CD4-positive, alpha-beta T cell treated with Interleukin-2 at 100 ng/mL for 4 hours (primary cell): ENCODE measurements at regions not wholly inside any gene's neighbourhood (a gene's known extent, or its start where the extent isn't known, plus 50 kb on each side); places are given as distances from the start of the nearest gene placed in this dataset.

Experiments used
- DNase-seq: peaks from one replicate; pipeline ENCODE4 v3.0.0-alpha.2; 2020; ENCODE audit warnings: low spot score

DNA sequence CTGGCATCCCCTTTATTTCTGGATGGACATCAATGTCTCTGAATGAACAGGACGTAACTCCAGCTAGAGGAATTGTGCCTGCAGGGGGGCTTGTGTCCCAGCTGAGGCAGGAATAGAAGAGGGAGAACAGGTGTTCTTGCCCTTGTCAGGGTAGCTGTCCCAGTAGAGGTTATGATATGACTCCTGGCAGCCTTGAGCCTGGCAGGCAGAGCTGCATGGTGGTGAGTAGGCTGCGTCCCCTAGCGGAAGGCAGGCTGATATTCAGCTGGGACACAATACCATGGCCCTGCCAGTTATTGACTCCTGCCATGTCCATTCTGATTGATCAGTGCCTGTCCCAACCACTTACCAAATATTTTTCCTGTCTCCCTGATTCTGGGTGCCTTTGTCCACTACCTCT lies 197.2 kb downstream of the RAP2A start:
- DNase-seq, result no peak

DNA sequence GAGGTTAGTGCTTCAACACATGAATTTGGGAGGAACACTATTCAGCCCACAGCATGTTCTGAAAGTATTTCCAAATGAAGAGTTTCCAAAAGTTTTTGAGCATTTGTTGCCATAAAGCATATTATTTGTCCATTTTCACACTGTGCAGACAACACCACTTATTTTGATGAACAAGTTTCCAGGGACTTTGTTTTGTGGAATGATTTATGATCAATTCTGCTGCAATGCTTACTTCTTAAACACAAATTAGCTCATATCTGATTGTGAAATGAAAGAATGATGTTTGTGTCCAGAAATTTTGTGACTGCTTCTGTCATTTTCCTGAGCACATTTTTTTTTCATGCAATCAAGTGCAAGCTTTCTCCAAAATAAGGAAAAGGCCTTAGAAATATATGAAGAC lies 205.3 kb downstream of the RAP2A start:
- DNase-seq, result no peak

DNA sequence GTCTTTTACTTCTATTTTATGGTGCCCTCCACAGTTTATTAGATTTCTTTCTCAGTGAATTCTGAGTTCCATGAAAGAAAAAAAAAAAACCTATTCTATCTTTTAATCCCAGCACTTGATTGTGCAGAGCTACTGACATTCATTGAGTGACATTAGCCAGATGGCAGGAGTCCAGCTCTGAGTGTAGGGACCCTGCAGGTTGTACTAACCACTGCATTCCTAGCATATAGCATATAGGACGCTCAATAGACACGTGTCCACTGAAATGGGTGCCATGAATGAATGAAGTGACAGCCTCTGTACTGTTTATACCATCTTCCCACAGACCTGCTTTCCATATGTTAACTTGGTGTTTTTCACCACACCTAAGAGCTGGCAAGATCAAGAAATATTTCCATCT lies 206.3 kb downstream of the RAP2A start:
- no peak for DNase-seq

DNA sequence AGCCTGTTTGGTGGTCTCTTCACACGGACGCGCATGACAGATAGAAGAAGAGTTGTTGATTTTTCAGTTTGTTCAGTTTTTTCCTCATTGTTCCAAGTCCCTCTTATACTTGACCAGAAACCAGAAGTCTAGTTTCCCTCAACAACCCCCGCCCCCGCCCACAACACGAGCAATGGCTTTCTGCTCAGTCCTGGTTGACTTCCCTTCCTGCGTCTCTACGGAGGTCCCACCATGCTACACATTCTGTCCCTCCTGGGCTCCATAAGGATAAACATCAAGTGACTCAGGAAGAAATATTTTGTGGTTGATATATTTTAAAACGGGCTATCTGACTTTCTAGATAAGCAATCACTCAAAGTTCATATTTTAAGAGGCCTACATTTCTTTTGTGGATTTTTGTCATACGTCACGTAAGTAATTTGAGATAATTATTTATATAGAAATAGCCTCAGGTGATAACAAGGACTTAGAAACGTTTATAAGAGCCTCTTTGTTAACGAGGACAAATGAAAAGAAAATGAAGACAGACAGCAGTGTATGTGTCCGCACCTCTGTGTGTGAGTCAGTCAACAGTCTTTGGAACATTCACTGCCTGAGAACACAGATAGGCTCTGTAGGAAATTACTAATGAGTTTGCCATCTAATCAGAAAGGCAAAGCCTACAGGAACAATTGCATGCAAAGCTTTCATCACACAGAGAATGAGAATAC lies 214.4 kb downstream of the RAP2A start:
- no peak for DNase-seq

DNA sequence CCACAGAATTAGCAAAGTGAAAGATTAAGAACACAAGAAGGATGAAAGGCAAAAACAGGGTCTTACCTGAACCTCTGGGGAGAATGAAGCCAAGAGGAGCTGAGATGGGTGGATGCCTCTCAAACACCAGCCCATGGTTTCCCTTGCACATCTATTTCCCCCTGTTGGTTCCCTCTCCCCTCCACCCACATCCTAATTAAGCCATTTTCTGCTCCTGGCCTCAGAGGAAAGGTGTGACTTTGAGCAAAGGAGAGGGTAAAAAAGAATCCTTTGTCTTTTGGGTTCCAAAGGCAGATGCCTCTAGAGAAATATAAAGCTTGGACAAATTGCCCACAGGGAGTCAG lies 214.9 kb downstream of the RAP2A start:
- DNase-seq, result no peak

DNA sequence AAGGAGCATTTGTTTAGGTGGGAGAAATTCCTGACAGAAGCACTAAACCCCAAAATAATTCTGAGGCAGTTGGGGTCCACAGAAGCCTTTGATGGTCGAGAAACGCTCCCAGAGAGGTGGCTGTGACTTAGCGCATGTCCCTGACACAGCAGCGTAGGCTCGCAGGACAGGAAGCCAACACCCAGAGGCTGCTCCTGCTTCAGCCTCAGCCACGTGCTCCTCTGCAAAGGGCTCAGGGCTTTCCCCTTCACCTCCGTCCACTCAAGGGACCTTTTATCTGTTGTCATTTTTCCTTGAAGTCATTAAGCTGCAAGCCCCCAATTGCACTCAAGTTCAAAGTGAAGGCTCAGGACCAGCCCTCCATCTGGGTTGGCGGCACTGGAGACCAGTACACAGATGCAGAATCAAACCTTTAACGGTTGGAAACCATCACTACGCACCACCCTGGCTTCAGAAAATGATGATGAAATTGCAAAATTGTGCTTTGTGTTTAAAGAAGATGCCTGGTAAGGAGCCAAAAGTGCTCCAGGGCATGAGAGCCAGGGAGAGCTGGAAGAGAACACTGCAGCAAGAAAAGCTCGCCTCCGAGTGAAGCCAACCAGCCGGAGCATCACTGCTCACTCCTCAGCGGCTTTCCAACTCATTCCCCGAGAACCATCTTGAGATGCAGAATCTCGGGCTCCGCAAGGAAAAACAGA lies 219.6 kb downstream of the RAP2A start:
- no peak for DNase-seq

DNA sequence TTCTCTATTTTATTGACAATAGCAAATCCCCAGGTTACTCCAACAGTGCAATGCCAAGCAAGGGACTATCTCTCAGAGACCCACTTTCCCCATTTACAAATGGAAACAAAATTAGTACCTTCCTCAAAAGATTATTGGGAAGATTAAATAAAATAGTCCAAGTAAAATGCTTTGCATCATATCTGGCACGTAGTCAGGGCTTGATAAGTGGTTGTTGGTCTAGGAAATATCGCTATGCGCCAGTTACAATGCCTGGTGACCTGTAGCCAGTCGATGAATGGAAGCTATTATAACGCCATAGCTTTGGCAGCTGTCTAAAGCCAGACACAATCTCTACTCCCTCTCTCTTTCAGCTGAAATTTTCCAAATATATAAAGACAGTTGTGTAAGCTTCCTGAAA lies 220.3 kb downstream of the RAP2A start:
- no peak for DNase-seq

DNA sequence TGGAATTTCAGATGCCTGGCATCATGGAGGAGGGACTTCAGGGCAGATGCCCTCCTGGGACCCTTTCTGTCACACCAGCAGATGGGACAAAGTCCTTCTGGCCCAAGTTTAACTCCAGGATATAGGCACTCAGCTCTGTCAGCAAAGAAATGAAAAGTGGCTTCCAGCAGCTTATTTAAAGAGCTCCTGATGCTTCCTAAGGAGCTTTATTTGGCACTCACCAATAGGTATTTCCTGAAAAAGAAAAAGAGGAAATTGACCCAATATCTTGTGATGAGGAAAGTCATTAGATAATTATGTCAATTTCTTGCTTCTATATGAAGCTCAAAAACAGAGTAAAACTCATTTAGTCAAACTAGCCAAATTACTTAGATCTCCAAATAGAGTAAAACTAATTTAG lies 224.6 kb downstream of the RAP2A start:
- DNase-seq, result no peak

DNA sequence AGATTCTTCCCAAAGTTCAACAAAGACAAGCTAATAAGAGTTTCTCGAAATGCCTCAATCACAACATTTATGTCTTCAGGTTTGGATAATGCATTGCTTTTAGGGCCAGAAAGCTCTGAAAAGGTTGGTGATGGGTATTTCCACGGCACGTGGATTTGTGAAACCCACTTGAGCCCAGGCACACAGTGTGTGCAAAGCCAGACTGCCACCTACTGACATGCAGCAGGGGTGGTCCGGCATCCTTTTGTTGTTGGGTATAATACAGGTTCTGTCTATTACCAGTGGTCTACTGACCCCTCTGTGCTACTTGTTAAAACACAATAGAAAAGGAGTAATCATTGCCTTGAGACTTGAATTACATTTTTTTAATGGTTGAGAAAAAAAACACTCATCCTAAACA lies 225.6 kb downstream of the RAP2A start:
- DNase-seq, result no peak

DNA sequence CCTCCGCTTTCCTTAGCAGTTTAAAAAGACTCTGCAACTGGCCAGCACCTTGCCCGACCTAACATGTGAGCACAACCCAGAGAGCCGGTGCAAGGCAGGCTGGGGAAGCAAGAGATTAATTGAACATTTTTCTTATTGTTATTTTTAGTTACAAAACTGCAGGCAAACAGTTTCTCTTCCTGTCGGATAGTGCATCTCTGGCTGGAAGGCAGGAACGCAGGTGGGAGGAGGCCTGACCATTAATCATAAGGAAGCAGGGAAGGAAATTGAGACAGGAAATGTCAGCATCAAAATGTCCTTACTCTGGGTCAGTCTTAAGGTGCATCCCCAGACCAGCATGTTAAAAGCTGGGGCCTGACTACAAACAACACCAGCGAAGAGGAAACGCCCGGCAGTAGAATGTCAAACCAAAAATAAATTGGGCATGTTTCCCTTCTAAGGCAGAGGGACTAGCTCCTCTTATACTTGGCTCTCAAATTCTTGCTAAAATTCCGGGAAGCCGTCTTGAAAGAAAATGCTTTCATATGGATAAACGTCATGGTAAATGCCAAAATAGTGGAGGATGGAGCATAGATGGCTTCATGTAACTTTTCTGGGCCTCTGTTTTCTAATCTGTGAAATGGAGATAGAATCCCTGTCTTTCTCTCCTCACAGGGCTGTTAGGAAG lies 226.8 kb downstream of the RAP2A start:
- no peak for DNase-seq

DNA sequence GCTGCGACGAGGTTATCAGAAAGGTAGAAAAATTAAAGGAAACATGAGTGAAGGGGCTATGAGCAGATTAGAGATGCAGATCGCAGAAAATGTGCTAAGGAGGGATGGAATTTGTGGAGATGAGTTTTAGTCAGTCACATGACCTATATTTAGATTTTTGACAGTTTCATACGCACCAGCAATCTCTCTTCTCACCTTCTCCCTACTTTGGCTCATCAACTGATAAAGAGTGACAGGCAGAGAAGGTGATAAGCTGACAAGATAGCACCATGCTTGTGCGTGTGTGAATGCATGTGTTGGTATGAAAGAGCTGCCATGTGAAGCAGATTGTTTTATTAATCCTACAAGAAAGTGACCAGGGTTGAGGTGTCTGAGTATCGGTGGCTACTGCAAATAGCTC lies 252.6 kb downstream of the RAP2A start:
- DNase-seq, result no peak

DNA sequence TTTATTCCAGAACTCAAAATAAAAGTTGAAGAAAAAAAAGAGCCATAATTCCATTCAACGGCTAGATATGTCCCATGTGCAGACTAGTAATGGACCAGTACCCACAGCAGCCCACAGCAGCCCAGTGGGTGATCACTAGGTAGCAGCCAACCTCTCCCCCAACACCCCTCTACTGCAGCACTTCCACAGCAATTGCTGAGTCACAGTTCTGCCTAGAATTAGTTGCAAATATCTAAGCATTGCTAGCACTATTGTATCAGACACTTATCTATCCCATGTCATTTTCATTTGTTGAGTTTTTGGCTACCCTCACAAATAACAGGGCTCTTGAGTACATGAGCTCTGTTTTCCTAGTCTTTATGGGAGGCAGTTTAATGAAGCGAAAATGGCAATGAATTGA lies 258.7 kb downstream of the RAP2A start:
- DNase-seq, result no peak

DNA sequence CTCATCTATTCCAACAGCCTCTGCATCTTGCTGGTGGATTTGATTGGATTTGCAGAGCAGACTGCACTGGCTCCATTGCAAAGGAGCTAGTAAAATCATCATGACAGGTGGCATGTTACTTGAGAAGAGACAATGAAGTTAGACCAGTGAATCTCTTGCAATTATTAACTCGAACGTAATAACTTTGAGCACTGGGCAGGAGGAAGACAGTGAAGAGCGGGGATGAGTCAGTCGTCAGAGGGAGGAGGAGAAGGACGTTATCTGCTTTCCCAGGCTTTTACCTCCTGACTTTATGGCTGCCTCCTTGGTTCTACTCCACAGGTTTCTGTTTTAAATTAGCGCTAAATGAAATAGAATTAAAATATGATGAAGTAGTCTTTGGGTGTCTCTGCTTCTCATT lies 257.8 kb upstream of the IPO5 start:
- DNase-seq, result no peak

DNA sequence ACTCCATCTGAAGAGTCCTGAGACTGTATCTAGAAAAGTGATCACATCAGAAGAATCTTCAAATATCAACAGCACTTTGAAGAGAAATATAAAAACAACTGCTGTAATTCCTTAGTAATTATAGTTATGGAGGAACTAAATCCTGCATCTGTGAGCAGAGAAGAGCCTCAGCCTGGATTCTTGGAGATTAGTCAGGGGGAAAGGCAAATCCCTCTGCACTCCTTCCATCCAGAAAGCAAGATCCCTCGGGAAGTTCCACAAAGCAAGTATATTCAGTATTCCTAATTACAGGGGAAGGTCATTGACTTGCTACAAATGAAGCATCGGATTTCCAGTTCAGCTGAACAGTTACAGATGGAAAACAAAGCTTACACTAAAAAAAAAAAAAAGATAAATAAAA lies 256.6 kb upstream of the IPO5 start:
- no peak for DNase-seq

DNA sequence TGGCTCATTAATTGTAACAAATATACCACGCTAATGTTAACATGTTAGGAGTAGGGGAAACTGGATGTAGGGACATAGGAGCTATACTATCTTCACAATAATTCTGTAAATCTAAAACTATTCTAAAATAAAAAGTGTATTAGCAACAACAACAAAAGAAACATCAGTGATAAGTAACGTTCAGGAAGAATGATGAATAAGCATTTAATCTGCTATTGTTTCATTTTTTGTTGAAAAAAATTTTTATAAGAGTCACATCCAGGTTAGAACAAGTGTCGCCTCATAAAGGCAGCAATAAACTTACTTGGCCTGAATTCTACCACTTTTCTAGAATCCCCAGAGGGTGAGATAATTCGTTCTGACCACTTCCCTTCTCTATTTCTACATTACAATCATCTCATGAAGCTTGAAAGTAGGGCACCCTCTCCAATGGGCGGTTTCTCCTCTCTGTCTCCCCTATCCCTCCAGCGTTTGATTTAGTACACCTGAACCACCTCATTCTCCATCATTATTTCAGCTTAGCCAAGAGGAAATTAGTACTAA lies 253.1 kb upstream of the IPO5 start:
- DNase-seq, result no peak

DNA sequence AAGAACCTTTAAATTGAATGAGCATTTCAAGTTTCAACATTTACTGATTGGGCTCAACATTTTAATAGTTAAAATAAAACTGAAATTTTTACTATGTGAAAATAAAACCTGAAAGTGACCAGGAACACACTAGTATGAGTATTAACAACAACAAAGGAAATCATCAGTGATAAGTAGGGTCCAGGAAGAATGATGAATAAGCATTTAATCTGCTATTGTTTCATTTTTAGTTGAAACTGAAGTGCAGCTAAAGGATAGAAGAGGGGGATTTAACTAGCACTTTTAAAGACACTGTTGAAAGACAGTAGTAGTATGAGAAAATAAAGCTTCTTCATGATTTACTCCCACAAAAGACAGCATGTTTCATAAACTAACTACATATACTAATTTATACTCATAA lies 250.9 kb upstream of the IPO5 start:
- DNase-seq, result no peak

DNA sequence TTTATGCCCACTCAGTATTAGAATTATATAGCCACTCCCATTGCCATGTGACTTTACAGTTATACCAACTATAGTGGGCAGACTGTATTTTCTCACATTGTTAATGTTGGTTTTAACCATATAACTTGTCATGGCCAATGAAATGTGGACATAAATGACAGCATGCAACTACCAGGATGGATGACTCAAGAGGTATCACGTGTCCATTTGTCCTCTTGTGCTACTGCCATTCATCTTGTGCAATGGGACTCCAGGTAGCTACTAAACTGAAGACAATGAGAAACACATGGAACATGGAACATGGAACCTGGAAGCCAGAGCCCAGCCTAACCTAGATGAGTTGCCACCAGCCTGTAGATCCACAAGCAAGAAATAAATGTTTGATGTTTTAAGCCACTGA lies 242.7 kb upstream of the IPO5 start:
- no peak for DNase-seq

DNA sequence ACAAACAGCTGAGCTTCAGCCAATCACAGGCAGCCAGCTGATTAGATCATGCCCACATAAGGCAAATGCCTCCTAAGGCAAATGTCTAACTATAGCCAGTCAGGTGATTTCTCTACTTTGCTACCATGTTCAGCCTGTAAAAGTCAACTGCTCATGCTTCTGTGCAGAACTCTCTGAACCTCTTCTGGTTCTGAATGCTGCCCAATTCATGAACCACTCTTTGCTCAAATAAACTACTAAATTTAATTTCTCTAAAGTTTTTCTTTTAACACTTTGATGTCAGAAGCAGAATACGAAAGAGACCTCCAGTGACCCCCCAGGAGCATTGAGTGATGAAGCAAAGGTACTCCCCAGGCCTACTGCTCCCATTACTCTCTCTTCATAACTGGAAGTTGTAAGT lies 240.7 kb upstream of the IPO5 start:
- no peak for DNase-seq

DNA sequence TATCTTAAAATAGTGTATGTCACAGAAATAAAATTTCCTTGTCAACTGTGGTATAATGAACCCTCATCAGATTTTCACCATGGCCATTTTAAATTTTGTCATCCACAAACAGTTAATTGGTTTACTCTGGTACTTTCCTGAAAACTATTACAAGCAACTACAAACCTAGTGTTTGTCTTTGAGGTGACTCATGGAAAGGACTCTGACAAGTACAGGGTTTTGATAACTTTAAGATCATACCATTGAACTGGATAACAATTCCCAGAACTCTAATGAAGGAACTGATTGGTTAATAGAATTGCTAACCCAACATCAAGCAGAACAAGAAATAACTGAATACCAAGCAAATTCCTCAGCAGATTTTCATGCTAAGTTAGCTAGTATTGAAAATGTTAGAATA lies 237.7 kb upstream of the IPO5 start:
- no peak for DNase-seq

DNA sequence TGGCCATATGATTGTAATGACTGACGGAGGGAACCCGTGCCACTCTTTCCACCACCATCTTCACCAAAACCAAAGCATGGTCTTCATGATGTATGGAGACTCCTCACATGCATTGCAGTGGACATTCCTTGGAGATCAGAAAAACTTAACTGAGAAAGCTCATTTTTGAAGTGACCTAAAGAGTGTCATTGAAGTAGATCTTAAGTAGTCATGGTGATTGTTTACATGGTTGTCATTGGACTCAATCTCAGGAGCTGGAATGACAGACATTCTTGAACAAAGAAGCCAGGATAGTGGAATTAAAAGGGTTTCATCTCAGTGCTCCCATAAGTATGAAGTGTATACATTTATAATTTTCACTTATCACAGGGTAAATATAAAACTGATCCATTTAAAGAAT lies 236.7 kb upstream of the IPO5 start:
- no peak for DNase-seq

DNA sequence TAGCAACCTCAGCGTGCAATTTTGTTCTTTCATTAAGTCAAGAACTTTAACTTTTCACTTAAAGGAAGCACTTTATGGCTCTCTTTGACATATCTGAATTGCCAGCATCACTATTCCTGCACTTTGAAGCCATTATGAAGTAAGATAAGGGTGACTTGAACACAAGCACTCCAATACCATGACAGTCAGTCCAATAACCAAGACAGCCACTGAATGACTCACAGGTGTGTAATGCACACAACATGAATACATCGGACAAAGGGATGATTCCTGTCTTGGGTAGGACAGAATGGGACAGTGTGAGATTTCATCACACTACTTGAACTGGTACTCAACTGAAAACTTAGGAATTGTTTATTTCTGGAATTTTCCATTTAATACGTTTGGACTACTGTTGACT lies 233.7 kb upstream of the IPO5 start:
- DNase-seq, result no peak

DNA sequence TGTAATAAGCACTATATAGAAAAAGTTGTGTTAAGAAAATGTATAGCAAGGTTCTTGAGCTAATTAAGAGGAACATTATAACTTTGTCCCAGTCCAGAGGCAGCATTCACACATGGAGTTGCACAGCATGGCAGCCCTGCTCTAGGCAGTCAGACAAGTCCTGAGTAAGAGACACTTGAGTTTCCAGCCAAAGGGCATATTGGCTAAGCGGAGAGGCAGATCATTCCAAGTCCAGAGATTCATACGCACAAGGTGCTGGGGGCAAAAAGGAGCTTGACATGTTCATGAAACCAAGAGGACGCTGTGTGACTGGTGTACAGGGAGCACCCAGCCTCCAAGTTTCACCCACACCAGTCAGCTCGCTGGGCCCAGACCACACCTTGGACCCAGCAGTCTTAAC lies 232.6 kb upstream of the IPO5 start:
- no peak for DNase-seq

DNA sequence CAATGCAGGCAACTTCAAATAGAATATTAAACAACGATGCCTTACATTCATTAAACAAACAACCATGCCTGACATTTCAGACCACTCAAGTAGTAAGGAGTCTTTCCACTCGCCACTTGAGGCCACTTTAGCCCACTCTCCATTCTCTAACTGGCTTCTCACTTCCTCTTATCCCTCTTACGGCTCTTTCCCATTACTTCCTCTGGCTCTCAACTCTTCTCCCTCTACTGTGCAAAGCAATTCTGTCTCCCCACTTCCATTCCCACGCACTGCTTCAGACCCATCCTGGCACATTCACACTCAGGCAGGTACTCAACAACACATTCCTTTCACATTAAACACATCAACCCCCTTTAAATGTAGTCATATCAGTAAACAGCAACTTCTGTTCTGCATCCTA lies 229.8 kb upstream of the IPO5 start:
- DNase-seq, result no peak

DNA sequence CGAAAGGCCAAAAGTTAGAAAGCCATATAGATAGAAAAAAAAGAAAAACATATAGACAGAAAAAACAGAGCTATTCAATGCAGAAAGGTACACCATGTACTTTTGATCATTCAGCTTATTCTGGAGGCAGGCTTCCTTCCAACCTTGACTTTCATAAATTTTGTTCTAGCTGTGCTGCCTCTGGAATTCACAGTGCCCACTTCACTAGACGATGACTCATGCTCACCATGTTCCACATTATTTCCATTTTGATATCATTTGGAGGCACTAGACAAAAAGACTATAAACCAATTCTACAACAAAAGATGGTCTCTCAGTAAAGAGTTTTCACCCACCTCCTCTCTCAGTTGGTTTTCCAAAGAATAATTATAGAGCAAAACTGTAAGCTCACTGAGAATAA lies 229.0 kb upstream of the IPO5 start:
- no peak for DNase-seq
